ENCODE measurements at regions not wholly inside any gene's neighbourhood (a gene's known extent, or its start where the extent isn't known, plus 50 kb on each side); places are given as distances from the start of the nearest gene placed in this dataset.

DNA sequence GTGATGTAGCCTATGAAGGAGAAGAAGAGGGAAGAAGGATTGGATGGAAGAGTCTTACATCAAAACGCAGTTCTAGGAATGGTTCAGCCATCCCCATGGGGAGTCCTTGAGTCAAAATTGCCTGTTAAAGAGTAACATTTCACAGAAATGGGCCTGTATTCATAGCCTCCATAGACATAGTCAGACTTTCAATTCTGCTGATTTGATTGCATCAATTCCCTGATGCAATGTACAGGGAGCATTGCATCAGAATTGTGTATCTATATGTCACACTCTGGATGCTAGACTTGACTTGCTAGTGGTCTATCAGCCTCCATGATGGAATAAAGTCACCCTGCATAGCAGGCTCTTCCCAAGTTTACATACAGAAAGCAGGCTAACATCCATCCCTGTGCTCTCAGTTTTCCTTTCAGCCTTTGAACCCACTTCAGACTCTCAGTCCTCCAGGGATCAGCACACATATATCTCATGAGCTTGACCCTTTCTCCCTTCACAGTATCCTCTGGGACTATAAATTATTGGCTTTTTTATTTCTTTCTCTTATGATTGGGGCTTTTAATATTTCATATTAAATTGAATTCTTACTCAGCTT is 1111.7 kb upstream of the B3GALT2 start (continued):
- TF ChIP-seq, protein P1, sequence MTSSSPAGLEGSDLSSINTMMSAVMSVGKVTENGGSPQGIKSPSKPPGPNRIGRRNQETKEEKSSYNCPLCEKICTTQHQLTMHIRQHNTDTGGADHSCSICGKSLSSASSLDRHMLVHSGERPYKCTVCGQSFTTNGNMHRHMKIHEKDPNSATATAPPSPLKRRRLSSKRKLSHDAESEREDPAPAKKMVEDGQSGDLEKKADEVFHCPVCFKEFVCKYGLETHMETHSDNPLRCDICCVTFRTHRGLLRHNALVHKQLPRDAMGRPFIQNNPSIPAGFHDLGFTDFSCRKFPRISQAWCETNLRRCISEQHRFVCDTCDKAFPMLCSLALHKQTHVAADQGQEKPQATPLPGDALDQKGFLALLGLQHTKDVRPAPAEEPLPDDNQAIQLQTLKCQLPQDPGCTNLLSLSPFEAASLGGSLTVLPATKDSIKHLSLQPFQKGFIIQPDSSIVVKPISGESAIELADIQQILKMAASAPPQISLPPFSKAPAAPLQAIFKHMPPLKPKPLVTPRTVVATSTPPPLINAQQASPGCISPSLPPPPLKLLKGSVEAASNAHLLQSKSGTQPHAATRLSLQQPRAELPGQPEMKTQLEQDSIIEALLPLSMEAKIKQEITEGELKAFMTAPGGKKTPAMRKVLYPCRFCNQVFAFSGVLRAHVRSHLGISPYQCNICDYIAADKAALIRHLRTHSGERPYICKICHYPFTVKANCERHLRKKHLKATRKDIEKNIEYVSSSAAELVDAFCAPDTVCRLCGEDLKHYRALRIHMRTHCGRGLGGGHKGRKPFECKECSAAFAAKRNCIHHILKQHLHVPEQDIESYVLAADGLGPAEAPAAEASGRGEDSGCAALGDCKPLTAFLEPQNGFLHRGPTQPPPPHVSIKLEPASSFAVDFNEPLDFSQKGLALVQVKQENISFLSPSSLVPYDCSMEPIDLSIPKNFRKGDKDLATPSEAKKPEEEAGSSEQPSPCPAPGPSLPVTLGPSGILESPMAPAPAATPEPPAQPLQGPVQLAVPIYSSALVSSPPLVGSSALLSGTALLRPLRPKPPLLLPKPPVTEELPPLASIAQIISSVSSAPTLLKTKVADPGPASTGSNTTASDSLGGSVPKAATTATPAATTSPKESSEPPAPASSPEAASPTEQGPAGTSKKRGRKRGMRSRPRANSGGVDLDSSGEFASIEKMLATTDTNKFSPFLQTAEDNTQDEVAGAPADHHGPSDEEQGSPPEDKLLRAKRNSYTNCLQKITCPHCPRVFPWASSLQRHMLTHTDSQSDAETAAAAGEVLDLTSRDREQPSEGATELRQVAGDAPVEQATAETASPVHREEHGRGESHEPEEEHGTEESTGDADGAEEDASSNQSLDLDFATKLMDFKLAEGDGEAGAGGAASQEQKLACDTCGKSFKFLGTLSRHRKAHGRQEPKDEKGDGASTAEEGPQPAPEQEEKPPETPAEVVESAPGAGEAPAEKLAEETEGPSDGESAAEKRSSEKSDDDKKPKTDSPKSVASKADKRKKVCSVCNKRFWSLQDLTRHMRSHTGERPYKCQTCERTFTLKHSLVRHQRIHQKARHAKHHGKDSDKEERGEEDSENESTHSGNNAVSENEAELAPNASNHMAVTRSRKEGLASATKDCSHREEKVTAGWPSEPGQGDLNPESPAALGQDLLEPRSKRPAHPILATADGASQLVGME (CRISPR knock-in tag; IDR thresholded peaks at IDR 0.05) = no peak
- no peak for TF ChIP-seq RFX1 (IDR thresholded peaks at IDR 0.05)
- no peak for TF ChIP-seq GATA2 (CRISPR knock-in tag; IDR thresholded peaks at IDR 0.05)
- TF ChIP-seq ZNF253 (CRISPR knock-in tag; conservative IDR thresholded peaks at IDR 0.05) = no peak
- TF ChIP-seq ADNP (tag; IDR thresholded peaks at IDR 0.05) = no peak
- TF ChIP-seq TARDBP (IDR thresholded peaks at IDR 0.05) = no peak
- no peak for TF ChIP-seq ZNF263 (CRISPR knock-in tag; IDR thresholded peaks at IDR 0.05; ENCODE audit: borderline replicate concordance)
- no peak for TF ChIP-seq KLF13 (tag; IDR thresholded peaks at IDR 0.05; ENCODE audit: borderline replicate concordance, low read depth)
- TF ChIP-seq, protein P2, sequence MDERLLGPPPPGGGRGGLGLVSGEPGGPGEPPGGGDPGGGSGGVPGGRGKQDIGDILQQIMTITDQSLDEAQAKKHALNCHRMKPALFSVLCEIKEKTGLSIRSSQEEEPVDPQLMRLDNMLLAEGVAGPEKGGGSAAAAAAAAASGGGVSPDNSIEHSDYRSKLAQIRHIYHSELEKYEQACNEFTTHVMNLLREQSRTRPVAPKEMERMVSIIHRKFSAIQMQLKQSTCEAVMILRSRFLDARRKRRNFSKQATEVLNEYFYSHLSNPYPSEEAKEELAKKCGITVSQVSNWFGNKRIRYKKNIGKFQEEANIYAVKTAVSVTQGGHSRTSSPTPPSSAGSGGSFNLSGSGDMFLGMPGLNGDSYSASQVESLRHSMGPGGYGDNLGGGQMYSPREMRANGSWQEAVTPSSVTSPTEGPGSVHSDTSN (CRISPR knock-in tag; IDR thresholded peaks at IDR 0.05; ENCODE audit: low read depth) = no peak
- TF ChIP-seq, protein P2 (tag; conservative IDR thresholded peaks at IDR 0.05; ENCODE audit: low read depth) = no peak
- TF ChIP-seq, protein P3, sequence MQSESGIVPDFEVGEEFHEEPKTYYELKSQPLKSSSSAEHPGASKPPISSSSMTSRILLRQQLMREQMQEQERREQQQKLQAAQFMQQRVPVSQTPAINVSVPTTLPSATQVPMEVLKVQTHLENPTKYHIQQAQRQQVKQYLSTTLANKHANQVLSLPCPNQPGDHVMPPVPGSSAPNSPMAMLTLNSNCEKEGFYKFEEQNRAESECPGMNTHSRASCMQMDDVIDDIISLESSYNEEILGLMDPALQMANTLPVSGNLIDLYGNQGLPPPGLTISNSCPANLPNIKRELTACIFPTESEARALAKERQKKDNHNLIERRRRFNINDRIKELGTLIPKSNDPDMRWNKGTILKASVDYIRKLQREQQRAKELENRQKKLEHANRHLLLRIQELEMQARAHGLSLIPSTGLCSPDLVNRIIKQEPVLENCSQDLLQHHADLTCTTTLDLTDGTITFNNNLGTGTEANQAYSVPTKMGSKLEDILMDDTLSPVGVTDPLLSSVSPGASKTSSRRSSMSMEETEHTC (IDR thresholded peaks at IDR 0.05) = no peak
- TF ChIP-seq, protein P4, sequence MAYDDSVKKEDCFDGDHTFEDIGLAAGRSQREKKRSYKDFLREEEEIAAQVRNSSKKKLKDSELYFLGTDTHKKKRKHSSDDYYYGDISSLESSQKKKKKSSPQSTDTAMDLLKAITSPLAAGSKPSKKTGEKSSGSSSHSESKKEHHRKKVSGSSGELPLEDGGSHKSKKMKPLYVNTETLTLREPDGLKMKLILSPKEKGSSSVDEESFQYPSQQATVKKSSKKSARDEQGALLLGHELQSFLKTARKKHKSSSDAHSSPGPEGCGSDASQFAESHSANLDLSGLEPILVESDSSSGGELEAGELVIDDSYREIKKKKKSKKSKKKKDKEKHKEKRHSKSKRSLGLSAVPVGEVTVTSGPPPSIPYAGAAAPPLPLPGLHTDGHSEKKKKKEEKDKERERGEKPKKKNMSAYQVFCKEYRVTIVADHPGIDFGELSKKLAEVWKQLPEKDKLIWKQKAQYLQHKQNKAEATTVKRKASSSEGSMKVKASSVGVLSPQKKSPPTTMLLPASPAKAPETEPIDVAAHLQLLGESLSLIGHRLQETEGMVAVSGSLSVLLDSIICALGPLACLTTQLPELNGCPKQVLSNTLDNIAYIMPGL (CRISPR knock-in tag; IDR thresholded peaks at IDR 0.05) = no peak
- no peak for TF ChIP-seq CBX8 (IDR thresholded peaks at IDR 0.05; ENCODE audit: borderline replicate concordance, extremely low read depth, low read depth, low read length, poor library complexity, severe bottlenecking)
- TF ChIP-seq POLR3G (IDR thresholded peaks at IDR 0.05; ENCODE audit: extremely low read depth, insufficient read length, insufficient replicate concordance) = no peak
- no peak for TF ChIP-seq FOSL1 (tag; conservative IDR thresholded peaks at IDR 0.05)
- no peak for TF ChIP-seq ZNF124 (CRISPR knock-in tag; IDR thresholded peaks at IDR 0.05)
- TF ChIP-seq BDP1 (IDR thresholded peaks at IDR 0.05; ENCODE audit: insufficient read depth, insufficient read length) = no peak

Data from K562 (cell line).